Ovary (tissue), 3 donors: ENCODE measurements at regions not wholly inside any gene's neighbourhood (a gene's known extent, or its start where the extent isn't known, plus 50 kb on each side); places are given as distances from the start of the nearest gene placed in this dataset.

Experiments
- EP300 ChIP-seq: sonication (generic); formaldehyde crosslinking; IDR thresholded peaks from one replicate; pipeline ENCODE4 v1.6.1; 2017; ENCODE audit warnings: antibody characterized with exemption
- TF ChIP-seq, protein P1 (sequence below), 3 donors: fragments of 450-650 bp in 2 of 3; fragments of 200-600 bp in 1 of 3; IDR thresholded peaks; one replicate each; pipeline versions ENCODE4 v1.5.1 to v1.8.0; 2016 to 2022; ENCODE audit warnings: antibody characterized with exemption in 3 of 3, mild to moderate bottlenecking in 1 of 3
- donor health status: DM: no; HTN: no; CAD: no.

DNA sequence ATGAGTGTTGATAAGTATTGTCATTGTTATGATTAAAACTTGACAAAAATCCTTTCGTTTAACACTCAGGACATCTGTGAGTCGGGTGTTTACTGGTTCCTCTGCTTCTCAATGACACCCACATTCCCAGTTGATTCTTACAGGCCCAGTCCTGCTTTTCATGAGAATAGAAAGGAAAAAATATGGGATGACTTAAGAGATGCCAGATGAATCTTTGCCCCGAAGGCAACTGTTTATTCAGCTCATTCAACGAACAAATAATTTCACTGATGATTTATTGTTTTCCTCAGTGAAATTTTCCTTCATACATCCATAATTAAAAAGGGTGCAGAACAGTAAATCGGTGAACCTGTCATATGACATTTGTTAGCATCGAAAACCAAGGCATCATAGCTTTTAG, 452.4 kb upstream of the WWC1 start:
- TF ChIP-seq, protein P1, sequence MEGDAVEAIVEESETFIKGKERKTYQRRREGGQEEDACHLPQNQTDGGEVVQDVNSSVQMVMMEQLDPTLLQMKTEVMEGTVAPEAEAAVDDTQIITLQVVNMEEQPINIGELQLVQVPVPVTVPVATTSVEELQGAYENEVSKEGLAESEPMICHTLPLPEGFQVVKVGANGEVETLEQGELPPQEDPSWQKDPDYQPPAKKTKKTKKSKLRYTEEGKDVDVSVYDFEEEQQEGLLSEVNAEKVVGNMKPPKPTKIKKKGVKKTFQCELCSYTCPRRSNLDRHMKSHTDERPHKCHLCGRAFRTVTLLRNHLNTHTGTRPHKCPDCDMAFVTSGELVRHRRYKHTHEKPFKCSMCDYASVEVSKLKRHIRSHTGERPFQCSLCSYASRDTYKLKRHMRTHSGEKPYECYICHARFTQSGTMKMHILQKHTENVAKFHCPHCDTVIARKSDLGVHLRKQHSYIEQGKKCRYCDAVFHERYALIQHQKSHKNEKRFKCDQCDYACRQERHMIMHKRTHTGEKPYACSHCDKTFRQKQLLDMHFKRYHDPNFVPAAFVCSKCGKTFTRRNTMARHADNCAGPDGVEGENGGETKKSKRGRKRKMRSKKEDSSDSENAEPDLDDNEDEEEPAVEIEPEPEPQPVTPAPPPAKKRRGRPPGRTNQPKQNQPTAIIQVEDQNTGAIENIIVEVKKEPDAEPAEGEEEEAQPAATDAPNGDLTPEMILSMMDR (IDR thresholded peaks at IDR 0.05), result no peak
- TF ChIP-seq EP300, result no peak
